Keratinocyte (primary cell): ENCODE measurements at regions not wholly inside any gene's neighbourhood (a gene's known extent, or its start where the extent isn't known, plus 50 kb on each side); places are given as distances from the start of the nearest gene placed in this dataset.

Source experiments
- DNase-seq: peaks from one replicate; pipeline ENCODE4 v3.0.0-alpha.2; 2011; ENCODE audit warnings: low read depth, missing footprints, low spot score
- FAIRE-seq: peaks from 2 replicates; lab custom pipeline; 2011; peaks lifted over from hg19 to GRCh38; lab: Jason Lieb, UNC
- H2AFZ ChIP-seq: 2 replicates; pipeline ENCODE4 v1.6.0; 2012; ENCODE audit warnings: low read length, control low read depth, inconsistent platforms; ENCODE audit not compliant: control insufficient read depth
- H3K27ac ChIP-seq: 2 replicates; pipeline ENCODE4 v1.5.1; 2011; ENCODE audit warnings: low read length; ENCODE audit not compliant: control insufficient read depth, insufficient read depth
- H3K27me3 ChIP-seq: 3 replicates; pipeline ENCODE4 v1.6.0; 2011; ENCODE audit warnings: low read length; ENCODE audit not compliant: control insufficient read depth, insufficient read depth; ENCODE audit errors: extremely low read depth
- H3K36me3 ChIP-seq, 2 experiments: 2 replicates in 1 of 2; 3 replicates in 1 of 2; pipeline ENCODE4 v1.5.1; 2011; ENCODE audit warnings: low read length in 2 of 2, mild to moderate bottlenecking in 1 of 2; ENCODE audit not compliant: control insufficient read depth in 2 of 2, insufficient read depth in 2 of 2; ENCODE audit errors: extremely low read depth in 1 of 2
- H3K4me1 ChIP-seq: 3 replicates; pipeline ENCODE4 v1.5.1; 2011; ENCODE audit warnings: low read length; ENCODE audit not compliant: control insufficient read depth, insufficient read depth; ENCODE audit errors: extremely low read depth
- H3K4me2 ChIP-seq: 3 replicates; pipeline ENCODE4 v1.6.0; 2011; ENCODE audit warnings: low read depth, low read length; ENCODE audit not compliant: control insufficient read depth, insufficient read depth; ENCODE audit errors: extremely low read depth
- H3K4me3 ChIP-seq, 3 experiments: fragments of 200-600 bp in 1 of 3; sonication (generic) in 1 of 3; 2 replicates in 2 of 3; 3 replicates in 1 of 3; pipeline ENCODE4 v1.5.1; 2011 to 2016; ENCODE audit warnings: low read length in 3 of 3, mild to moderate bottlenecking in 3 of 3, control low read depth in 2 of 3, inconsistent platforms in 1 of 3, low read depth in 1 of 3, mixed read lengths in 1 of 3, mixed run types in 1 of 3, moderate library complexity in 1 of 3; ENCODE audit not compliant: control insufficient read depth in 2 of 3, insufficient read depth in 2 of 3; ENCODE audit errors: extremely low read depth in 1 of 3
- H3K79me2 ChIP-seq: 2 replicates; pipeline ENCODE4 v1.6.0; 2012; ENCODE audit warnings: low read length; ENCODE audit not compliant: control insufficient read depth, insufficient read depth
- H3K9ac ChIP-seq: 3 replicates; pipeline ENCODE4 v1.6.0; 2011; ENCODE audit warnings: low read length; ENCODE audit not compliant: control insufficient read depth, insufficient read depth; ENCODE audit errors: extremely low read depth
- H3K9me1 ChIP-seq: 3 replicates; pipeline ENCODE4 v1.6.0; 2011; ENCODE audit warnings: low read length; ENCODE audit not compliant: control insufficient read depth, insufficient read depth; ENCODE audit errors: extremely low read depth
- H3K9me3 ChIP-seq: 2 replicates; pipeline ENCODE4 v1.5.1; 2012; ENCODE audit warnings: low read depth, low read length; ENCODE audit not compliant: control insufficient read depth
- H4K20me1 ChIP-seq: 3 replicates; pipeline ENCODE4 v1.6.0; 2011; ENCODE audit warnings: low read length; ENCODE audit not compliant: control insufficient read depth, insufficient read depth; ENCODE audit errors: extremely low read depth
- EZH2 ChIP-seq: IDR thresholded peaks from one replicate; pipeline ENCODE4 v1.6.1; 2012; ENCODE audit warnings: inconsistent platforms, mild to moderate bottlenecking, low read length, moderate library complexity
- dilution Hi-C: fragments of 300-500 bp; cut with MboI; formaldehyde crosslinking; loops from one replicate; pipeline ENCODE4 v1.7.0; 2020; ENCODE audit warnings: low sequenced_read_pairs; ENCODE audit not compliant: extremely low pct_ligation_motif_present
- TF ChIP-seq, protein P1 (sequence below), 3 experiments: IDR thresholded peaks in 1 of 3; conservative IDR thresholded peaks in 1 of 3; optimal IDR thresholded peaks in 1 of 3; 2 replicates in 2 of 3; 3 replicates in 1 of 3; pipeline versions ENCODE3 to v1.5.1; 2011; ENCODE audit warnings: low read length in 3 of 3, mild to moderate bottlenecking in 3 of 3, moderate library complexity in 2 of 3, control low read depth in 1 of 3, inconsistent platforms in 1 of 3; ENCODE audit not compliant: insufficient read depth in 2 of 3; ENCODE audit errors: extremely low read depth in 1 of 3

DNA sequence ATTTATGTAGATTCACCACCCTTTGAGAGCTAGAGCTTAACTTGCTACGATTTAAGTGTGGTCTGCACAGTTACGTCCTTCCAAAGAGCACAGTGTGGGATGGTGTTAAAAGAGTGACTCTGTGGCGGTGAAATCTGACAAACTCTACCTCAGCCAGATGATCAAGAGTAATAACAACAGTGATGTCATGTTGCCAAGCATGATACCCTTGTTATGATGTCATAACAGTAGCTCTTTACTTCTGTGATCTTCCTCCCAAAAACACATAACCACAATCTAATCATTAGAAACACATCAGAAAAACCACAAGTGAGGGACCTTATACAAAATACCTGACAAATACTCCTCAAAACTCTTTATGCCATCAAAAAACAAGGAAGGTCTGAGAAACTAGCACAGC is 649.3 kb downstream of the POM121L12 start:
- no peak overlapping the region for H3K4me2 ChIP-seq
- dilution Hi-C loops = no loop called here
- FAIRE-seq = no peak

DNA sequence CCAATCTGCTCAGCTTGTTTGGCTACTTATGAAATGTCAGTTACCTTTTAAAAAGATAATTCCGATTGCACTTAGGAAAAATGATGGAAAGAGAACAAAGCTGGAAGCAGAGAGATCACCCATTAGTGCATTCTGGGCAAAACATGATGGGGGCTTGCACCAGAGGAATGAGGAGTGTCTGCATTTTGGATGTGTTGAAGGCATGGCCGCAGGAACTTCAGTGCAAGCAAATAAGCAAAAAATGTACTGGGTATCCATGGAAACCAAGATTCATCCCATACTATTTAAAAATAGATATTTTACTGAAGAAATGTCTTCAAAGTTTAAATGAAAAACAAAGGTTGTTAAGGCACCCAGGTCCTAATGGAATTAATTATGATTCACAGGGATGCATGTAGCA is 655.0 kb downstream of the POM121L12 start:
- no peaks in the 10 kb centered on the region for H3K27me3 ChIP-seq
- H3K4me2 ChIP-seq = no peak overlapping the region
- H3K9ac ChIP-seq = no peak overlapping the region
- H2AFZ ChIP-seq = no peak overlapping the region
- no peaks in the 10 kb centered on the region for H3K4me1 ChIP-seq
- TF ChIP-seq, protein P1, sequence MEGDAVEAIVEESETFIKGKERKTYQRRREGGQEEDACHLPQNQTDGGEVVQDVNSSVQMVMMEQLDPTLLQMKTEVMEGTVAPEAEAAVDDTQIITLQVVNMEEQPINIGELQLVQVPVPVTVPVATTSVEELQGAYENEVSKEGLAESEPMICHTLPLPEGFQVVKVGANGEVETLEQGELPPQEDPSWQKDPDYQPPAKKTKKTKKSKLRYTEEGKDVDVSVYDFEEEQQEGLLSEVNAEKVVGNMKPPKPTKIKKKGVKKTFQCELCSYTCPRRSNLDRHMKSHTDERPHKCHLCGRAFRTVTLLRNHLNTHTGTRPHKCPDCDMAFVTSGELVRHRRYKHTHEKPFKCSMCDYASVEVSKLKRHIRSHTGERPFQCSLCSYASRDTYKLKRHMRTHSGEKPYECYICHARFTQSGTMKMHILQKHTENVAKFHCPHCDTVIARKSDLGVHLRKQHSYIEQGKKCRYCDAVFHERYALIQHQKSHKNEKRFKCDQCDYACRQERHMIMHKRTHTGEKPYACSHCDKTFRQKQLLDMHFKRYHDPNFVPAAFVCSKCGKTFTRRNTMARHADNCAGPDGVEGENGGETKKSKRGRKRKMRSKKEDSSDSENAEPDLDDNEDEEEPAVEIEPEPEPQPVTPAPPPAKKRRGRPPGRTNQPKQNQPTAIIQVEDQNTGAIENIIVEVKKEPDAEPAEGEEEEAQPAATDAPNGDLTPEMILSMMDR (optimal IDR thresholded peaks at IDR 0.05 in 1 of 3, IDR thresholded peaks at IDR 0.05 in 1 of 3, conservative IDR thresholded peaks at IDR 0.05 in 1 of 3; ENCODE audit: extremely low read depth in 1 of 3, insufficient read depth in 2 of 3, low read length in 3 of 3) = no peak
- no peak for TF ChIP-seq EZH2
- H3K4me3 ChIP-seq = no peak overlapping the region
- H4K20me1 ChIP-seq = no peaks in the 10 kb centered on the region
- DNase-seq (no peak), FAIRE-seq (no peak)
- H3K79me2 ChIP-seq = no peaks in the 10 kb centered on the region
- H3K9me1 ChIP-seq = no peaks in the 10 kb centered on the region
- H3K9me3 ChIP-seq = no peaks in the 10 kb centered on the region
- no peaks in the 10 kb centered on the region for H3K36me3 ChIP-seq
- dilution Hi-C loops = no loop called here
- H3K27ac ChIP-seq = no peak overlapping the region

More for the DNA sequence above, 649.3 kb downstream of the POM121L12 start:
- no peak overlapping the region for H3K9ac ChIP-seq
- no peak overlapping the region for H3K27ac ChIP-seq
- no peak for DNase-seq
- no peak overlapping the region for H2AFZ ChIP-seq
- no peaks in the 10 kb centered on the region for H3K9me1 ChIP-seq
- H3K27me3 ChIP-seq = no peaks in the 10 kb centered on the region
- H3K4me1 ChIP-seq = no peaks in the 10 kb centered on the region
- H3K79me2 ChIP-seq = no peaks in the 10 kb centered on the region
- H3K9me3 ChIP-seq = no peaks in the 10 kb centered on the region
- no peaks in the 10 kb centered on the region for H3K36me3 ChIP-seq
- no peaks in the 10 kb centered on the region for H4K20me1 ChIP-seq
- H3K4me3 ChIP-seq = no peak overlapping the region
- TF ChIP-seq EZH2 = no peak
- TF ChIP-seq, protein P1 (optimal IDR thresholded peaks at IDR 0.05 in 1 of 3, IDR thresholded peaks at IDR 0.05 in 1 of 3, conservative IDR thresholded peaks at IDR 0.05 in 1 of 3; ENCODE audit: extremely low read depth in 1 of 3, insufficient read depth in 2 of 3, low read length in 3 of 3) = no peak
